SK-N-SH (cell line): ENCODE measurements at regions not wholly inside any gene's neighbourhood (a gene's known extent, or its start where the extent isn't known, plus 50 kb on each side); places are given as distances from the start of the nearest gene placed in this dataset.

Experiments
- CTCF ChIA-PET: fragments of 300-600, 350-600 bp; formaldehyde crosslinking; extraction: SDS; loops from one replicate; lab custom pipeline; 2021; lab: Yijun Ruan, JAX
- POLR2A ChIA-PET: fragments of 350-600 bp; sonication (Branson Sonifier 250); formaldehyde crosslinking; extraction: SDS; loops from one replicate; lab custom pipeline; 2020; ENCODE audit warnings: antibody characterized with exemption, inconsistent platforms; lab: Yijun Ruan, JAX
- DNase-seq: peaks from one replicate; pipeline ENCODE4 v3.0.0; 2012
- H2AFZ ChIP-seq: fragments of 200-600 bp; sonication (generic); 2 replicates; pipeline ENCODE4 v1.8.1; 2016; ENCODE audit warnings: antibody characterized with exemption, mild to moderate bottlenecking, low read depth
- H3F3A ChIP-seq: fragments of 200-600 bp; sonication (generic); replicated peaks from 2 replicates; pipeline ENCODE3; 2016; ENCODE audit warnings: antibody characterized with exemption, mild to moderate bottlenecking; ENCODE audit not compliant: insufficient read depth
- H3K27ac ChIP-seq, 2 experiments: fragments of 200-500 bp in 1 of 2; fragments of 200-600 bp in 1 of 2; sonication (Bioruptor generic) in 1 of 2; sonication (generic), shearing (Covaris generic) in 1 of 2; 2 replicates each; pipeline versions ENCODE4 v1.5.1 to v1.6.1; 2014 to 2016; ENCODE audit warnings: low read depth in 2 of 2, inconsistent platforms in 1 of 2, low read length in 1 of 2, mild to moderate bottlenecking in 1 of 2, mixed read lengths in 1 of 2
- H3K27me3 ChIP-seq: fragments of 200-600 bp; sonication (generic), shearing (Covaris generic); 2 replicates; pipeline ENCODE4 v1.6.1; 2016; ENCODE audit warnings: mixed run types; ENCODE audit not compliant: insufficient read depth
- H3K36me3 ChIP-seq, 2 experiments: fragments of 200-500 bp in 1 of 2; fragments of 200-600 bp in 1 of 2; sonication (Bioruptor generic) in 1 of 2; sonication (generic) in 1 of 2; replicated peaks in 1 of 2; 2 replicates each; pipeline versions ENCODE3 to v1.5.1; 2014 to 2016; ENCODE audit warnings: low read length in 1 of 2, mild to moderate bottlenecking in 1 of 2; ENCODE audit not compliant: insufficient read depth in 2 of 2, control insufficient read depth in 1 of 2
- H3K4me1 ChIP-seq, 2 experiments: fragments of 200-500 bp in 1 of 2; fragments of 200-600 bp in 1 of 2; sonication (Bioruptor generic) in 1 of 2; sonication (generic), shearing (Covaris generic) in 1 of 2; 2 replicates each; pipeline versions ENCODE4 v1.5.1 to v1.6.1; 2014 to 2016; ENCODE audit warnings: low read depth in 1 of 2, low read length in 1 of 2, mixed run types in 1 of 2; ENCODE audit not compliant: insufficient read depth in 2 of 2, control insufficient read depth in 1 of 2
- H3K4me2 ChIP-seq: fragments of 200-600 bp; sonication (generic), shearing (Covaris generic); 2 replicates; pipeline ENCODE4 v1.6.1; 2017; ENCODE audit warnings: mixed run types
- H3K4me3 ChIP-seq, 2 experiments: fragments of 200-500 bp in 1 of 2; fragments of 200-600 bp in 1 of 2; sonication (Bioruptor generic) in 1 of 2; sonication (generic), shearing (Covaris generic) in 1 of 2; 2 replicates each; pipeline versions ENCODE4 v1.5.1 to v1.8.1; 2014 to 2016; ENCODE audit warnings: low read depth in 2 of 2, inconsistent platforms in 1 of 2, low read length in 1 of 2, mild to moderate bottlenecking in 1 of 2, mixed read lengths in 1 of 2, moderate library complexity in 1 of 2
- H3K79me2 ChIP-seq: fragments of 200-600 bp; sonication (generic); 2 replicates; pipeline ENCODE4 v1.8.1; 2017; ENCODE audit warnings: mild to moderate bottlenecking; ENCODE audit not compliant: insufficient read depth
- H3K9ac ChIP-seq: fragments of 200-600 bp; sonication (generic); 2 replicates; pipeline ENCODE4 v1.6.1; 2017; ENCODE audit warnings: mixed run types
- H3K9me2 ChIP-seq: fragments of 200-600 bp; sonication (generic); 2 replicates; pipeline ENCODE4 v1.6.1; 2017; ENCODE audit warnings: mixed run types
- H3K9me3 ChIP-seq: fragments of 200-600 bp; sonication (generic); 2 replicates; pipeline ENCODE4 v1.6.1; 2017; ENCODE audit warnings: mixed run types, mild to moderate bottlenecking, moderate library complexity
- H4K20me1 ChIP-seq: fragments of 200-600 bp; sonication (generic); 2 replicates; pipeline ENCODE4 v1.6.1; 2017; ENCODE audit warnings: mild to moderate bottlenecking, mixed run types; ENCODE audit not compliant: insufficient read depth
- CHD2 ChIP-seq: fragments of 150-350 bp; IDR thresholded peaks from 2 replicates; pipeline ENCODE4 v1.6.1; 2018; ENCODE audit warnings: low read length; ENCODE audit not compliant: partially characterized antibody
- ELF1 ChIP-seq: IDR thresholded peaks from 2 replicates; pipeline ENCODE4 v1.4.0; 2012
- EZH2phosphoT487 ChIP-seq: fragments of 200-600 bp; sonication (generic); IDR thresholded peaks from 2 replicates; pipeline ENCODE4 v1.6.1; 2017; ENCODE audit warnings: low read depth, mixed run types, mild to moderate bottlenecking, antibody characterized with exemption, moderate library complexity, borderline replicate concordance
- FOSL2 ChIP-seq: IDR thresholded peaks from 2 replicates; pipeline ENCODE4 v1.4.0; 2012; ENCODE audit warnings: low read depth, mild to moderate bottlenecking, moderate library complexity, borderline replicate concordance
- FOXJ3 ChIP-seq: sonication (generic); formaldehyde crosslinking; IDR thresholded peaks from 2 replicates; pipeline ENCODE4 v1.5.1; 2020; ENCODE audit warnings: mild to moderate bottlenecking, missing genetic modification reagents
- FOXM1 ChIP-seq: IDR thresholded peaks from 2 replicates; pipeline ENCODE4 v1.4.0; 2012; ENCODE audit warnings: low read depth, mild to moderate bottlenecking
- GATA2 ChIP-seq: sonication (generic); formaldehyde crosslinking; IDR thresholded peaks from 2 replicates; pipeline ENCODE4 v1.5.0; 2020; ENCODE audit warnings: mild to moderate bottlenecking, missing genetic modification reagents
- IRF3 ChIP-seq: fragments of 150-350 bp; IDR thresholded peaks from 2 replicates; pipeline ENCODE4 v1.6.1; 2016; ENCODE audit warnings: mild to moderate bottlenecking, low read depth, low read length
- JUND ChIP-seq: IDR thresholded peaks from 2 replicates; pipeline ENCODE4 v1.4.0; 2012
- MAX ChIP-seq: IDR thresholded peaks from 2 replicates; pipeline ENCODE4 v1.4.0; 2012; ENCODE audit warnings: low read depth
- MEF2A ChIP-seq: IDR thresholded peaks from 2 replicates; pipeline ENCODE4 v1.4.0; 2012; ENCODE audit warnings: low read depth, borderline replicate concordance
- MXI1 ChIP-seq: IDR thresholded peaks from 2 replicates; pipeline ENCODE4 v1.6.1; 2012; ENCODE audit warnings: mild to moderate bottlenecking, low read depth, low read length, improper control_type of control experiment
- NRF1 ChIP-seq: IDR thresholded peaks from 2 replicates; pipeline ENCODE4 v1.6.1; 2012; ENCODE audit warnings: low read depth, mild to moderate bottlenecking, low read length
- POLR2AphosphoS5 ChIP-seq: IDR thresholded peaks from 2 replicates; pipeline ENCODE4 v1.6.1; 2012; ENCODE audit warnings: low read depth, low read length
- RAD21 ChIP-seq: IDR thresholded peaks from 2 replicates; pipeline ENCODE4 v1.6.1; 2012; ENCODE audit warnings: mild to moderate bottlenecking, low read length
- RXRA ChIP-seq: IDR thresholded peaks from 2 replicates; pipeline ENCODE4 v1.4.0; 2012; ENCODE audit warnings: low read depth, mild to moderate bottlenecking, borderline replicate concordance
- SIN3A ChIP-seq: IDR thresholded peaks from 2 replicates; pipeline ENCODE4 v1.6.1; 2012; ENCODE audit warnings: low read depth, mild to moderate bottlenecking, low read length, moderate library complexity, borderline replicate concordance
- TAF1 ChIP-seq: IDR thresholded peaks from 2 replicates; pipeline ENCODE4 v1.6.1; 2012; ENCODE audit warnings: low read depth, mild to moderate bottlenecking, low read length, moderate library complexity, borderline replicate concordance
- TCF12 ChIP-seq: IDR thresholded peaks from 2 replicates; pipeline ENCODE4 v1.4.0; 2012
- TEAD4 ChIP-seq: IDR thresholded peaks from 2 replicates; pipeline ENCODE4 v1.4.0; 2012; ENCODE audit warnings: mild to moderate bottlenecking, borderline replicate concordance; ENCODE audit not compliant: insufficient read depth
- USF1 ChIP-seq: IDR thresholded peaks from 2 replicates; pipeline ENCODE4 v1.4.0; 2012; ENCODE audit warnings: low read depth, borderline replicate concordance
- YY1 ChIP-seq: IDR thresholded peaks from 2 replicates; pipeline ENCODE4 v1.4.0; 2012; ENCODE audit warnings: low read depth, mild to moderate bottlenecking
- WGBS: methylation state at CpG from one replicate; pipeline ENCODE4 v1.1.6; 2017; ENCODE audit warnings: low lambda C conversion rate; 5-methylcytosine and 5-hydroxymethylcytosine counted together

- DNase-seq = no peak
- H3K27me3 ChIP-seq = no peaks in the 10 kb centered on the region
- H3K27ac ChIP-seq = no peak overlapping the region
- no peaks in the 10 kb centered on the region for H3F3A ChIP-seq
- CTCF ChIA-PET = interaction anchor here (1.0 kb wide), 1 partner anchor 39 kb away, joined by 3 read pairs; no protein-coding TSS in a partner anchor
- H3K9me2 ChIP-seq = no peaks in the 10 kb centered on the region
- POLR2A ChIA-PET = no interaction called here
- H3K4me2 ChIP-seq = no peak overlapping the region
- no peaks in the 10 kb centered on the region for H3K4me1 ChIP-seq
- no peak overlapping the region for H2AFZ ChIP-seq
- H3K4me3 ChIP-seq = no peak overlapping the region
- no peaks in the 10 kb centered on the region for H4K20me1 ChIP-seq
- no peaks in the 10 kb centered on the region for H3K79me2 ChIP-seq
- H3K9me3 ChIP-seq = no peaks in the 10 kb centered on the region
- WGBS = 6% methylated on average over 3 of the region's 3 CpGs
- H3K9ac ChIP-seq = no peak overlapping the region
- H3K36me3 ChIP-seq = no peaks in the 10 kb centered on the region
- TF ChIP-seq TEAD4 (no peak), IRF3 (no peak), MAX (no peak), CHD2 (no peak), JUND (no peak), FOXM1 (no peak), GATA2 (no peak), RXRA (no peak), RAD21 (no peak), USF1 (no peak), NRF1 (no peak), MEF2A (no peak), FOXJ3 (CRISPR knock-in tag) (no peak)
These were observed 326.5 kb downstream of the CGGBP1 start for GRCh38 chr3:87732294-87732693.

- Histone ChIP-seq H3K4me2 (no peak overlapping the region), H3K79me2 (no peaks in the 10 kb centered on the region), H3K9me2 (no peaks in the 10 kb centered on the region), H3K27ac (no peak overlapping the region), H3F3A (no peaks in the 10 kb centered on the region), H3K27me3 (no peaks in the 10 kb centered on the region), H4K20me1 (no peaks in the 10 kb centered on the region), H3K9ac (no peak overlapping the region), H3K4me1 (no peaks in the 10 kb centered on the region), H3K9me3 (no peaks in the 10 kb centered on the region), H2AFZ (no peak overlapping the region), H3K36me3 (no peaks in the 10 kb centered on the region), H3K4me3 (no peak overlapping the region)
- ChIA-PET POLR2A (no interaction called here), CTCF (no interaction called here)
- WGBS = 6% methylated on average over 4 of the region's 4 CpGs
- no peak for DNase-seq
- TF ChIP-seq FOSL2 = no peak
- TF ChIP-seq YY1 = no peak
- no peak for TF ChIP-seq POLR2AphosphoS5
- no peak for TF ChIP-seq EZH2phosphoT487
- TF ChIP-seq TCF12 = no peak
- no peak for TF ChIP-seq IRF3
- TF ChIP-seq TAF1 = no peak
- TF ChIP-seq RAD21 = no peak
- no peak for TF ChIP-seq JUND
- no peak for TF ChIP-seq TEAD4
- TF ChIP-seq SIN3A = no peak
- TF ChIP-seq NRF1 = no peak
- no peak for TF ChIP-seq RXRA
- TF ChIP-seq USF1 = no peak
- TF ChIP-seq MXI1 = no peak
- TF ChIP-seq ELF1 = no peak
- TF ChIP-seq GATA2 = no peak
These were observed 331.0 kb downstream of the CGGBP1 start for GRCh38 chr3:87727783-87728182.
